ENCODE measurements at regions not wholly inside any gene's neighbourhood (a gene's known extent, or its start where the extent isn't known, plus 50 kb on each side); places are given as distances from the start of the nearest gene placed in this dataset.
"Not testable (repeated sequence)": the region's sequence is repeated elsewhere in the genome, so short reads cannot be mapped to it uniquely, and the experiment has no call there.

DNA sequence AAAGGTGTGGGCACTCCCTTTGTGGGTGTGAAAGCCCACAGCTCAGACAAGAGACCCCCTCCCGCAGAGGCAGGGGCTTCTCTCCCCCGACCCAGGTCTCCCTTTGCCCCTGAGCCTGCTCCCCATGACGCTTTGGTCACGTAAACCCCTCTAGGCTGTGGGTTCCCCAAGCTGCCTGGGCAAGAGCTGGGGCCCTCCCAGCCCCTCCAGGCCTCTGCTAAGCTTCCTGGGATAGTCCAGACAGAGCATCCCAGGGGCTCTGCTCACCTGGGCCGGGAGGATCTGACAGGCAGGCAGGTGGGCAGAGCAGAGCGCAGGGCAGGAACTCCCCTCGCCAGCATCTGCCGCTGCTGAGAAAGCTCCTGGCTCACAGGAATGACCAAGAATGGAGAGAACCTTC is 177.3 kb downstream of the BANP start:
- H3K27ac ChIP-seq = no peak overlapping the region
- TF ChIP-seq, protein P1, sequence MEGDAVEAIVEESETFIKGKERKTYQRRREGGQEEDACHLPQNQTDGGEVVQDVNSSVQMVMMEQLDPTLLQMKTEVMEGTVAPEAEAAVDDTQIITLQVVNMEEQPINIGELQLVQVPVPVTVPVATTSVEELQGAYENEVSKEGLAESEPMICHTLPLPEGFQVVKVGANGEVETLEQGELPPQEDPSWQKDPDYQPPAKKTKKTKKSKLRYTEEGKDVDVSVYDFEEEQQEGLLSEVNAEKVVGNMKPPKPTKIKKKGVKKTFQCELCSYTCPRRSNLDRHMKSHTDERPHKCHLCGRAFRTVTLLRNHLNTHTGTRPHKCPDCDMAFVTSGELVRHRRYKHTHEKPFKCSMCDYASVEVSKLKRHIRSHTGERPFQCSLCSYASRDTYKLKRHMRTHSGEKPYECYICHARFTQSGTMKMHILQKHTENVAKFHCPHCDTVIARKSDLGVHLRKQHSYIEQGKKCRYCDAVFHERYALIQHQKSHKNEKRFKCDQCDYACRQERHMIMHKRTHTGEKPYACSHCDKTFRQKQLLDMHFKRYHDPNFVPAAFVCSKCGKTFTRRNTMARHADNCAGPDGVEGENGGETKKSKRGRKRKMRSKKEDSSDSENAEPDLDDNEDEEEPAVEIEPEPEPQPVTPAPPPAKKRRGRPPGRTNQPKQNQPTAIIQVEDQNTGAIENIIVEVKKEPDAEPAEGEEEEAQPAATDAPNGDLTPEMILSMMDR (conservative IDR thresholded peaks at IDR 0.05) = no peak

DNA sequence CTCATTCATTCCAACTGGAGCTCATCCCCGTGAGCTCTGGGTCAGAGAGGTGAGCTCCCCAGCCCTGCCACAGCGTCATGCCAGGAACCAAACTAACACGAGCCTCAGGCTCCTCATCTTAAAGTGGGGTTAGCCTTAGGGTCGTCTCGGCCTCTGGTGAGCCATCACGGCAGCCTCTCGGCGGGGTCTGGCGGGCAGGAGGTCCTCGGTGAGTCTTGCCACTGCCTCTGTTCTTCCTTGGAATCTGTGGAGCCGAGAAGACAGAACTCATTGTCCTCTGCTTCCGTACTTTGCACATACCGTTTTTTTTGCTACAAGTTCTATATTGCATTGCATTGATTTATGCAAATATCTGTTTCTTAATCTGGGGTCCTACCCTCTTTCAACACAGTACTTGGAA is 177.9 kb downstream of the BANP start:
- not testable (repeated sequence) for H3K27ac ChIP-seq

DNA sequence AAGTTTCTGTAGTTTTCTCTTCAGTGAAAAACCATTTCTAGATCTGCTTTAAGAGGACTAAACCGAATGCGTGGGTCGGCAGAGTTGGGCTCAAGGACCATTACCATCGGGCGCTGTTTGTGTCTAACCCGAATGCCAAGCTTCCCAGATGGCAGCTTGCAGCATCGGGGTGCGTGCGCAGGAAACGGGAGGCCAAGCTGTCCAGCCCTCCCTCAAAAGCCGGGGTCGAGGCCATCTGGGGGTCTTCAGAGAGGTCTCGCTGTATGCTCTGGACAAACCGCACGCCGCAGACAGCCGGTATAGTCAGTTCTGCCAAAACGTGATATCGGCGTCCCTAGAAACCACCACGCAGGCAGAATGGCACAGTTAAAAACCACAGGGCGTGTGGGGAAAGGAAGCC is 178.8 kb downstream of the BANP start:
- TF ChIP-seq, protein P1 (conservative IDR thresholded peaks at IDR 0.05) = no peak
- H3K27ac ChIP-seq = no peak overlapping the region

DNA sequence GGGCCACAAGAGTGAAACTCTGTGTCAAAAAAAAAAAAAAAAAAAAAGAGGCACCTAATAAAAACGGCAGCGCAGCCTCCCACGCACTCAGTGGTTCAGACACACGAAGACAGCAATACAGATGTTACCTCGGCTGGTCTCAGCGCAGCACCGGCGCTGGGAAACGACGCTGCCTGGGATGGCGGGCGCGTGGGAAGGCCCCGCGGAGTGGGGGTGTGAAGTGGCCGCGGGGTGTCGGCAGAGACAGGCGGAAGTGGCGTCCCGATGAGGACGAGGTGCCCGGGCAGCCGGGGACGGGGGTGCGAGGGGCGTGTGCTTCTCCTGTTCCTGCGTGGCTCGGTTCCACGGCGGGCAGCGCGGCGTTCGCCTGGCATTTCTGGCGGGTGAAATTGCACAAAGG is 179.4 kb downstream of the BANP start:
- H3K27ac ChIP-seq = no peak overlapping the region
- TF ChIP-seq, protein P1 (conservative IDR thresholded peaks at IDR 0.05) = no peak

DNA sequence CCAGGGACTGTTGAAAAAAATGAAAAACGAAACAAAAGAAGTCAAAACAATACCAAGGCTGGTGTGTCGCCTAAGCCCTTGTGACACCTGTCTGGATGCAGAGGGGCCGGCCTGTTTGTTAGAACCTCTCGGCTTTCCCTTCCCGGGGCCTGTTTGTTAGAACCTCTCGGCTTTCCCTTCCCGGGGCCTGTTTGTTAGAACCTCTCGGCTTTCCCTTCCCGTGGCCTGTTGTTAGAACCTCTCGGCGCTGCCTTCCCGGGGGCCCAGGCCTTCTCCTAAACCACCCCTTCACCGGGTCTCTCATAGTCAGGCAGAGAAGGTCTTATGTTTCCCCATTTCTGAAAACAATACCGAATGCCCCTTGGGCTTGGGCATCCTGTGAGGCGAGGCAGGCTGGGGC is 180.0 kb downstream of the BANP start:
- TF ChIP-seq, protein P1 (conservative IDR thresholded peaks at IDR 0.05) = no peak
- no peak overlapping the region for H3K27ac ChIP-seq

DNA sequence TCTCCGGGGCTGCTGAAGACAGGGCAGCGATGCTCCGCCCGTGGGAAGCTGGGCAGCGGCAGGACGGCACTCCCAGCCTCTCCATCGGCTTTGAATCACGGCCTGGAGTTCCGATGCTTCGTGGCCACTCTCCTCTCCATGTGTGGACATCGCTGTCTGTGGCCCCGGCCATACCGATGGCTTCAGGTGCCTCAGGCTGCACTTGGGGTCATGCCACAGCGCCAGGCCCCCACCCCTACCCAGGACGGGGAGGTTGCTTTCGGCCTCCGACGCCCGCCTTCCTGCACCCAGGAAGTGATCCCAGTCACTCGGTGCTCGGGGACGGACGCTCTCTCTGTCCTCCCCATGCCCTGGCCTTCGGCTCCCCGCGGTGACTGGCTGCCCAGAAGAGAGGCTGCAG is 180.7 kb downstream of the BANP start:
- H3K27ac ChIP-seq = no peak overlapping the region
- TF ChIP-seq, protein P1 (conservative IDR thresholded peaks at IDR 0.05) = no peak

DNA sequence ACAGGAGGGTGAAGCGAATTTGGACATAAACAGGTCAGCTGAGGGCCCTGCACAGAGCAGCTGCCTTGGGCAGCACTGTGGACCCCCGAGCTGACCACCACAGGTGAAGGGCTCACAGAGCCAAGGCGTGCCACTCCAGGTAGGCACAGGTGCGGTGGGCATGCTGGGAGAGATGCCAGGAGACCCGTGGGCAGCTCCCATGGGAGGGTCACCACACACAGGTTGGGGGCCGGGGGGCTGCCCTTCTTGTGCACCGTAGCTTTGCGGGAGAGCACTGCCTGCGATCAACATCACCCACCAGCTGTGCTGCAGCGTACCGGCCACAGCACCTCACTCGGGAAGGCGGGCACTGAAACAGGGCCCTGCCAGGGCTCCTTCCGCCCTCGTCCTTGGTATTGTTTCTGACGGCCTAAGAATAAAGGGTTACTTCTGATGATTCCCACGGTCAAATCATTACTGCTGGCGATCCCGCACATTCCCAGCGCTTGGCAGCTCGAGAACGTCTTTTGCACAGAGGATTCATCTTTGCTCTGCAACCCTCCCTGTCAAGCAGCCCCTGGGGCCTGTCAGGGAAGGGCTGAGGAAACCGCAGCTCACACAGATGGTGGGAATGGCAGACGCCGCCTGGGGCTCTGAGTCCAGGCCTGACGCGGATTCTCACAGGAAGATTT is 181.7 kb downstream of the BANP start:
- H3K27ac ChIP-seq = no peak overlapping the region
- TF ChIP-seq, protein P1 (conservative IDR thresholded peaks at IDR 0.05) = no peak

DNA sequence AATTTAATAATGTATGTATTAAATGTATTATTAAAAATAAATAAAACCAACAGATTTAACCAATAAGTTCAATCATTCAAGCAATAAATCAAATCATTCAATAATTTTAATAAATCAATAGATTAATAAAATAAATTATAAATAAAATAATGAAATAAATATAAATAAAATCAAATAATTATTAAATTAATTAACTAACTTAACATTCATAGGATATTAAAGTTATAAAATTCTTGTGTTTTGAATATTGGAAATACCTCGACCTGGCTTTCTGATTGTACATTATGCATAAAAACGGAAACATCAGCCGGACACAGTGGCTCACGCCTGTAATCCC is 182.2 kb downstream of the BANP start:
- TF ChIP-seq, protein P1 (conservative IDR thresholded peaks at IDR 0.05) = no peak
- H3K27ac ChIP-seq = no peak overlapping the region

DNA sequence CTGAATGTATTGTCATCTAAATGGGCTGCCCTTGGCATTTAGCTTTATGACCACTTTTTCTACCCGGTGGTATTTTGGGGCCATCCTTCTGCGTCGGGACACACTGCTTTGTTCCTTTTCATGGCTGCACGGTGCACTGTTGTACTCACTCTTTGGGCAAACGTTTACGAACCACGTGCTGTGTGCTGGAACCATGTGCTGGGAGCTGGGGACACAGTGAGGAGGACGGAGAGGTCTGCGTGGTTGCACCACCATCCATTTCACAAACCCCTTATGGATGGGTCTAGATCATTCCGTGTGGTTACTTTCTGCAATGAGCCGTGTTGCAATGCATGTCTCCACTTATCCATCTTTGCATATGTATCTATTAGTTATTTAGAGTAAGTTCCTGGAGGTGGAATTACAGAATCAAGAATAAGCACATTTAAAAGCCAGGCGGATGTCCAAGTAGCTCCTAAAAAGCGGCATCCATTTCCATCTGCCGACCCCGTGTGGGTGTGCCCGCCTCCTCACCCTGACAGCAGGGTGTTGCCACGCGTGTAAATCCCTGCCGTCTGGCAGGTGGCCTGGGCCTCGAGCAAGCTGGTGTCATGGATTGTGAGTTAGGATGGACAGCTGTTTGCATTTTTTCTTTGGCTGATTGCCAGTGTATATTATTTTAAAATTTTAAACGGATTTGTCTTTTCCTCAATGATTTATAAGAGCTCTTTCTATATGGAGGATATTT is 183.1 kb downstream of the BANP start:
- not testable (repeated sequence) for H3K27ac ChIP-seq

DNA sequence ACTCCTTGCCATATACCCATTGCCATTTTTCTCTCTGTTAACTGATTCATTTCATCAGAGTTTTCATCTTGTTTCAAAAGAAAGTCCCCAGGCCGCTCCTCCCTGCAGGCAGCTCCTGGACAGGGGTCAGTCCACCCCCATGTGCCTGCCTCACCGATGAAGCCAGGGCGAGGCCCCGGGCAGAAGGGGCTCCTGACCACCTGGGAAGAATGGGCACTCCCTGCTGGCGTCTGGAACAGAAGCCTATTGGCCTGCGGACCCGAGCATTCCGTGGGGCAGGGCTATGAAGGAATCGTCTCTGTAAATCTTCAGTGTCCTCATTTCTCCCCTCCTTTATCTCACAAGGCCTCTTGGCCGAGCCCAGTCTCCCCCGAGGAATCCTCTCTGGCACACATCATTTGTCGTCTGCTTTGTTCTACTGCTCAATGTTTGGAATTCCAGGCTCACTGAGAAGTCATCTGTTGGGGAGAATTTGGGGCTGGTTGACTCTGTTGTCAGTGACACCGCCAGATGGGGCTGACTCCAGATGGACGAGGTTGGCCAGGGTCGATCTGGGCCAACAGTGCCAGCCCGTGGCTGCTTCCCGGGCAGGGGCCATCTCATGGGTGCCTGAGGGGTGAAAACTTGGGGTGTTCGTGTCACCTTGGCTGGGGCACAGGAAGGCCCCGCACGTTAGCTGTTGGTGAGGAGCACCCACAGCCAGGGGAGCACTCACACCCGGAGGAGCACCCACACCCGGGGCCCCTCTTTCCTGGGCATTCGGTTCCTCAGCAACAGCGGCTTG is 183.9 kb downstream of the BANP start:
- H3K27ac ChIP-seq = not testable (repeated sequence)

DNA sequence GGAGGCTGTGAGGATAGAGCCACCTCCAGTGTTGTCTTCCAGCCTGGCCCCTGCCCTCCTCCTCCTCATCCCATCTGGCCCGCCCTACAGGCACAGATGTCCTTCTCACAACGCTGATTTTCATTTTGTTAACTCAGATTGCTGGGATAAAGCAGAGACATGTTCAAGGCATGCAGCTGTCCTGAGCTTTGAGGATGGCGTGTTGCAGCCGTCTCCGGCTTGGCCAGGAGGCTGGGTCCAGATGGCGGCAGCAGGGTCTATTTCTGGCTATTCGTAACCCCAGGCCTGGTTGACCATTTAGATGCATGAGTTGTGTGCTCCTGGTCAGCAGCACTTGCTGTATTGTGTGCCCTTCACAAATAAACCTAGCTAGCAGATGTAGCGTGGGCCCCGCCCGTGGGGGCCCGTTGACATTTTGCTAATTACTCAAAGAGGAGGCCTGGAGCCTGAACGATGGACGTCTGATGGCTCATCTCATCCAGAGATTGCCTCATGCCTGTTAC is 185.0 kb downstream of the BANP start:
- not testable (repeated sequence) for H3K27ac ChIP-seq

Measured in VCaP (cell line).